HG03045 (cell line): ENCODE measurements at regions not wholly inside any gene's neighbourhood (a gene's known extent, or its start where the extent isn't known, plus 50 kb on each side); places are given as distances from the start of the nearest gene placed in this dataset.

ENCODE experiments used
- ATAC-seq: cut with Tn5 transposase; IDR thresholded peaks from one replicate; pipeline ENCODE4 v1.9.1; 2021; ENCODE audit warnings: mild to moderate bottlenecking, moderate library complexity; ENCODE audit not compliant: unreplicated experiment

DNA sequence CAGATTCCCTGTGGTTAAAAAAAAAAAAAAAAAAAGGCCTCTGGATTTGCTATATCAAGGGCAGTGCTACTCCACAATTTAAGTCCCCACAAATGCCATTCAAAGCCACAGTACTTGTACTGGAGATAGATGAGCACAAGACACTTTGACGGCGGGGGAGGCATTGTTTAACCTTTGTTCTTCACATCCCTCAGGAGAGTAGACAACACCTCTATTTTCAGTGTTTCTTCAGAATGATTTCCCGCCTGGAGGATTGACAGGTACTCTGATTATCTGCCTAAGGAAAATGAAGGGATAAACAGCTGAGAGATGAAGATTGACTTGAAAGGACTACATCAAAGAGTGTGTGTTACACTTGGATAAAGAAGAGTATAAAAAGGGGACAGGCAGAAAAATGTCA, 58.7 kb downstream of the OTOL1 start:
- ATAC-seq, result no peak

DNA sequence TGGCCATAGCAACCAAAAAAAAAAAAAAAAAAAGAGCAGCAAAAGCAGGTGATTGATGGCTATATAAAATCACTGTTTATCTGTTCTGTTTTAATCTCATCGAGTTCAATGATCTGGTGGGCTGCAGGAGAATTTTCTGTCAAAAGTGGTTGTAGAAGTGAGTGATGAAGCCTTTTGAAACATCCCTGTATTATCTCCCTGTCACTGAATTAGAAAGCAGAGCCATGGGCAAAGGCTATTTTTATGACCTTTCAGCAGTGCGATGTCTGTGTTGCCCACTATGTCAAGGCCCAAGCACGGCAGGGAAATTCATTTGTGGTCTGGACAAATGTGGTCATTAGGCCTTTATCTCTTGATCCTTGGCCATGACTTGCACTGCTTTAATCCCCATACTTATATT, 59.9 kb downstream of the OTOL1 start:
- ATAC-seq, result no peak

DNA sequence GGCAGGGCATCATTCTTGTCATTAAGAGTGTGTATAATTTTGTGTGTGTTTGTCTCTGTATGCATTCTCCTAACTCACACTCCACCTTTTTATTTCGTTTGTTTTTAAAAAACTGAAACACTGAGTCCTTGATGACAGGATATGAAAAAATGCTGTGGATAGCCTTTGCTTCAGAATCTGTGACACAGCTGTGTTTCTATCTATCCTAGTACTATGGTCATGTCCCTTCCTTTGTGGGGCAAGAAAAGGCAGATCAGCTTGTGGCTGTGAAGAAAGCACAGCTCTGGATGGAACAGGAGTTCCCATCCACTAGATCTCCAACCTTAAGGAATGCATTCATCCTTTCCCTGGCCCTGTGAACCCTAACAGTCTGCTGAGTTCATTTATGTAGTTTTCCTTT, 60.3 kb downstream of the OTOL1 start:
- no peak for ATAC-seq

DNA sequence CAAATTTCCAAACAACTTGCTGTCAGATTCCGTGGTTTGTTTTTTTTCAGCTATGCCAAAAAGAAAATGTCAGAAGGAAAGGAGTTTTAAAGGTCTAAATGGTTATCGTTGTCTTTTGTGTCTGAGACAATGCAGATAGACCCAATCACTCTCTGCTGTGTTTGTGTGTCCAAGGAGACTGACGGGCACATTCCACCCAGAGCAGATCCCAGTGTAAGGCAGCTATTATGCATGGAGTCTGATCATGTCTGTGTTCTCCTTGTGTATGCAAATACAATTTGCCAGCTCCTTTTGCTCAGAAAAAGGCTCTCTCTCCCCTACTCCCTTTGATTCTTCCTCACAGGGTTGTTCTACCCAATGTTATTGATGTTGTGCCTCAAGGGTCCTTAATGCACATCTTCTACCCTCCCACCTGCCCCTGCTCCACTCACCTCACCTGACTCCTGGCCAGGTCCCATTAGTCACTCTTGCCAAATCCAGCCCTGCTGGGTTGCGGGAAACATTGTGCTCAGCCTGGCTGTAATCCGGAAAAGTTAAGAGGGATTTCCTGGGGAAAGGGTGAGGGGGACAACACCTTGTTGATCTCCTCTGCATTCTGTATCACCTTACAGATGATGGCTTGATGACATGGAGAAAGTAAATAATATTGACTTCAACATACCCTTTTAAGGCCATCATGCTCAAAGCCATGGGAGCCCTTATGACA, 61.0 kb downstream of the OTOL1 start:
- ATAC-seq, result no peak

DNA sequence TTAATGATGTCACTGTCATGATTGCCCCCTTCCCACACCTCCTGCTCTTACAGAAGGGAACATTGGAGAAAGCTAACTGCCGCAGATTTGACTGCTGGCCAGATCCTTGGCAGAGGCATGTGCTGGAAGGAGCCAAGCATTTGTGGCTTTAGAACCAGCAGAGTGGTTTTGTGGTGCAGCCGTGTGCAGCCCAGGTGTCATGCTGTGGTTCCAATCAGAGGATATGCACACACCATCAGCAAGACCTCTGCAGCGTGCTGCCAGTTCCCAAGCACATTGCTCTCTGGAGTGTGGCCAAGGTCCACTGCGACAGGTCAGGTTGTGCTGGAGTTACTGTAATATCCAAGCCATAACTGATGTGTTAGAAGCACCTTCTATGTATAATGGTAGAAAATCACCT, 61.6 kb downstream of the OTOL1 start:
- ATAC-seq, result no peak

DNA sequence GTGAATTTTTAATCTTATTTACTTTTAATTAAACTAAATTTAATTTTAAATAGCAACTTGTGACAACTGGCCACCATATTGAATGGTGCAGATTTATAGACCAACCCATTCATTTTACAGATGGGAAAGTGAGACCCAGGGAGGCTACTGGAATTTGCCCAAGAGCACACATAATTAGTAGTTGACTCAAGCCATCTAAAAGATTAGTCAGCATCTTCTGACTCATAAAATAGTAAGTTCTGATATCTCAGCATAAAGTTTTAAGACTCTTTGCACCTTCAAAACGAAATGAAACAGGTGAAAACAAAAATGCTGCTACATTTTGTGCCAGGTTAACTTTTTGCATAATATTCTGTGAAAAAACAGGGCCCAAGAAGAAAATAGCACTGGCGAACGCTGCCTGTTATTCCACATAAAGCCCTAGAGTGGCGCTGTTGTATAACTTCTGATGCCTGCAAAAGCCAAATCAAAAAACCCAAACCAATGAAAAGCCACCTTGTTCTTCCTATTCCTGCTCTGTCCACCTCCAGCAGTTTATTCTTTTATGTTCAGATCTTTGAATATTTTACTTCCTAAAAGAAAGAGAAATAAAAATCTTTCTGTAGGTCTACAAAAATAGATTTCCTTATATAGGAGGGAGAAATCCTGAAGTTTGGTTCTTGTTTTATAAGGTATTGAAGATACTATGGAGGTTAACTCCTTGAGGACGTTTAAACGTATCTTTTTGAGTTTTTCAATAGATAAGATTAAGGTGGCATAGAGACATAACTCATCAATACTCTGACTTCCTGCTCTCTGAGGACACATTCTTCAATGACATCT, 62.8 kb downstream of the OTOL1 start:
- ATAC-seq, result no peak

DNA sequence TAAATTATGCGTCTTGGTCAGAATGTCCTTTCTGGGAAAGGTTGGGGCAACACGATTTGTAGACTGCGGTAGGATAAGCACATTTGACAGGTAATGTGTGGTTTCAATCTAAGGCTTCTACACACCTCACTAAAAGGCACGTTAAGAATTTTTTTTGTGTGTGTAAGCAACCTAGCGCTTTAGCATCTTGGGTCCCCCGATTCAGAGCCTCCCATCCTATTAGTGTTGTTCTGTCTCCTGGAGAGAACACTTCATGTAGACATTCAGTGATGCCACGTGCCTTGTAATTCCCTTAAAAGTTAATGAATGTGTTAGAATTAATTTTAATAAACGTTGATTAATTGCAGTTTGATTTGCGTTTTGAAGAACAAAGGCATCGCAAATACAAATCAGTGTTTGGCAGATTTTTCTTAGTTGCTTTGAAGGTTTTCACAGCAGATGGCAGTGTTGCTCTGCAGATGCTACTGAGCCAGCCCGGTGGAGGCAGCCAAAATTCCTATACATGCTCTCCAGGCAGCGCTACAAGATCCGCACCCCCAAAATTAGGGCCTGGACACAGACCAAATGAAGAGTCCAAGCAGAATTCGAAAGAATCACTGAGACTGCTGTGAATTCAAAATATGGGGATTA, 63.5 kb downstream of the OTOL1 start:
- ATAC-seq, result no peak

DNA sequence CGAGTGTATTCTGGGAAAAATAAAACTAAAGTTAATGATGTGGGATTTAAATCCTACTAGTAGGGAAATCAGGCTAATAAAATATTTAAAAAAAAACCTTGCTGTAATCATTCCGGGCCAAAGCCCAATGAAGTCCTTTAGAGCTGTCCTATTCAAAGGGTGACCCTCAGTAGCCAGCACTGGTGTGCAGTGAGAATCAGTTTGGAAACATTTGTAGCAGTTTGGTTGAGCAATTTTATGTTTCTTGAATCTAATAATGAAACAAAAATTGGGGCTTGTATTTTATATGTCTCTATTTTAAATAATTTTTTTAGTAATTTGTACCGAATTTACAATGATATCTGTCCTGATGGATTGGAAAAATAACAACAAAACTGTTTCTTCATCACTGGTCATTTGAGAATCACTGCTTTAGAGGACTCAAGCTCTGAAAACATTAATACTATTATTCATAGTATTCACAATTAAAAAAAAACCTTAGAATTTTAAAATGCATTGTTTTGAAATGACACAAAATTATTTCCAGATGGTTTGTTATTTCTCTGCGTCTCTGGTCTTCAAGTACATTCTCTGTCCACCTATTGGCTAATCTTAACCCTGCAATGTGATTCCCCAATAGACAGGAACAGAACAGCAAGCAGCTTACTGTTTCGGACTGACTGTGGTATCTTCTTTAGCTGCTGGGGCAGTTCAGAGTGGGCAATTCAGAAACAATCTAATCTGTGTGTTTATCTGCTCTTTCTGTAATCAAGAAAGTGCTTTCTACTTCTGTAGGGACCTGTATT, 71.2 kb downstream of the OTOL1 start:
- ATAC-seq, result no peak

DNA sequence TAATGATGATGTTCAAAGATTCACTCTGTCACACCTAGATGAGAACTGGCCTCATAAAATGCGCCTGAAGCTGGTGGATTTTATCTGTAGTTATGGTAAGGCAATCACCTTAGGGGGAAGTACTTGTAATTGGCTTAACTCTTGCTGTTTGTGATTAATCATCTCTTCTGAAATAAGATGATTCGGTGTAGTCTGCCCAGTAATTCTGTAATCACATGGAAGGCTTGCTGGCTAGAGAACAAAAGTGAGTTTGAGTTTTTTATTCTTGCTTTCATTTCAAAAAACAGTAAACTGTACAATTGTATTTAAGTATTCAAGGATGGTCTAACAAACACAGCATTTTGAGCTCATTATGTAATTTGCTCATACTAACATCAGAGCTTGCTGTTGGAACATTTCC, 72.1 kb downstream of the OTOL1 start:
- ATAC-seq, result no peak

DNA sequence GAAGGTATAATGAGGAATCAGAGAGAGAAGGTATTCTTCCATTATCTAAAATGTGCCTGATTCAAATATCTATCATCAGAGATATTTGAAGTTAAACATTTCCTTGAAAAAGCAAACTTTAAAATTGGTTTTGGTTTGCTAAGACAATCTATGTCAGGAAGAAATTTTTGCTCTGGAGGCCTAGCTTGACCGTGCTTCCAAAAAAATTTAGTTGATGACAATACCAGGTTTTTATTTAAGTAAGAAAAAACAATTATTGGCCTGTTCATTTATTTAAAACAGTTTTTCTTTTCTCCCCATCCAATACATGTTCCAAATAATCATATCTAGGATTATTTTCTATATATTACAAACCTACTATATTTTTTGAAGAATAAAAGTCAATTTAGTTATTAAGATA, 75.3 kb downstream of the OTOL1 start:
- no peak for ATAC-seq

DNA sequence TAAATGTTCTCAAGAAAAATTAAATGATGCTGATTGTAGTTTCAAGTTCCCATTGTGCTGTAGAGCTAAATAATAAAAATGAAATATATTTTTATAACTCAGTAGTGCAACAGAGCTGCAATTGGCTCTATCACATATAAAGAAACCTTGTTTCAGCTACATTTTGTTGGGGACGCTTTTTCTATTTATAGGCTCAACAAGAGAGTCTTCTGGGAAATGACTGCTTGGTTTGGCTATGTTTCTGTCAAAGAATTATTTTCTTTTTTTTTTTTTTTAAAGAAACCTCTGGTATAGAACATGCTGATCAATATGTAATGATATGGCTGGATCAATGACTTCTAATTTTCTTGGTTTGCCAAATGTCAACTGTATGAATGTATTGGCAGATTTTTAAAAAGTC, 76.5 kb downstream of the OTOL1 start:
- ATAC-seq, result no peak

DNA sequence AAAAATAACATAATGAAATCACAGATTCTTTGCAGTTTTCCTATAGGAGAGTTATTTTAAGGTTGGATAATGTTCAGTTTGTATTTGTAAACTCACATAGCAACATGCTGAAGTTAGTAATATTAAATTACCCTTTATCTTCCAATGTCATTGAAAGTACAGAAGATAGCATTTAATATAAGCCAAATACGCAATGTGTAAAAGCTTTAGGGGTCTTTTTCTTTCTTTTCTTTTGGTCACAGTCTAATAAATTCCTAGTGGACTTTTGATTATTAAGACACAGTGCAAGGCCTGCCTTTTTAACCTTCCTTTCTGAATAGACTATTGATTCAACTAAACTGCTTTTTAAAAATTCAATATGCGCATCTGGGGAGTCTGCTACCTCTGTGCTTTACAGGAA, 79.3 kb downstream of the OTOL1 start:
- no peak for ATAC-seq

DNA sequence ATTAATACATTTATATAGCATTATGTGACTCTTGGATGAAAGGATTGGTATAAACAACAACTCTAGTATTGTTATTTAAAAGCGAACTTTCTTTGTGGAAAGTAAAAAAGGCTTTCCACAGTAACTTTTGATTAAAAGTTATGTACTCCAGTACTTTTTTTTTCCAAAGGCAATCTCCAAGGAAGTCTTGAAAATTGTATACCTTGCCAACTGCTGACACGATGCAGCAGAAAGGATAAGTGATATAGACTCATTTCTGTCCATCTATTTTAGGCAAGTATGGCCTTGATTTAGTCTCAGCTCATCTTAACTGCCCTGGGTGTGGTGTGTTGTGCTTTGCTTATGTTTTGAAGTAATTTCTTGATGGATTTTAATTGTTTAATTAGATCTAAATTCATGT, 79.7 kb downstream of the OTOL1 start:
- ATAC-seq, result no peak

DNA sequence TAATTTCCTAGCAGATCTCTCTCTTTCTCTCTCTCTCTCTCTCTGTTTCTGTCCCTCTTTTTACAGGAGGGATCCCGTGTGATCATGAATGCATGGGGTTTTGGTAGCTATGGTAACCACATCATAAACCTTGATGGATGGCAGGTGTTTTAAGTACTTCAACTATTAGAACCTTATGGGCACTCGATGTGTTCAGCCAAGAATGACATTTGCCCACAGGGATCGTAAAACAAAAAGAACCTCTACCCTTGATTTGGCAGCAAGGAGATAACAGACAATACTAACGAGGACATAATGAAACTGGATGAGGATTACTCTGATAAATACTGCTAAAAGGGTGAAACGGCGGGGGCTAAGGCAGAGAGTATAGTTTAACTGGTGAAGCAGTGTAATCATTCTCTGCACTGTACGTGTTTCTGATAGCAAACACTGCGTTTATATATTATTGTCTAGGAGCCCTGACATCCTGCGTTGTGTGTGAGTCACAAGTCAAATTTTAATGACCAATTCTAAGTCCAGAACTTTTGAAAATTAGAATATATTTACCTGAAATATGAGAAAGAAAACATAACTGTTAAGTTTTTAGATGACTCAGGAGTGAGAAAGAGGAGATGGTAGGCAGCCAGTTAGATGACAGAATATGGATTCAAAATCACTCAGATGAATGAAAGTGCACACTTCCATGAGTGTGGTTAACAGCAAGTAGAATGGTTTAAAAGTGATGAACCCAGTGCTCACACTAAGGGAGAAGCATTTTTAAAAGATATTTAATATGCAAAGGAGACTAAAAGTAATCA, 80.3 kb downstream of the OTOL1 start:
- ATAC-seq, result no peak

DNA sequence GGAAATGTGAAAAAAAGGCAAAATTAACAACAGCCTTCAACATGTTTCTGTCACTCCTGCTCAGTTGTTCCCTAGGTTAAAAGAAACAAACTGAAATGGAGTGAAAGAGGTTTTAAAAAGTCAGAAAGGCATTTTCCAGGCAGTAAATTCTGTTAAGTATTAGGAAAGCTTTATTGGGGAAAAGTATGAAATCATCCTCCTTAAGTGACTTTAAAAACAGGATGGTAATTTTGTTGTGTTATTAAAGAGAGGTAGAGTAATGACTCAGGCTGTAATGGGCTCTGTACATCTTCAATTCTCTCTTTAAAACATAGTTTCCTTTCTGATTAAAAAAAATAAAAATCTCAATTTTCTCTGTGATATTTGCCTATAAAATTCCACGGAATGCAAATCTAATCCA, 81.1 kb downstream of the OTOL1 start:
- no peak for ATAC-seq

DNA sequence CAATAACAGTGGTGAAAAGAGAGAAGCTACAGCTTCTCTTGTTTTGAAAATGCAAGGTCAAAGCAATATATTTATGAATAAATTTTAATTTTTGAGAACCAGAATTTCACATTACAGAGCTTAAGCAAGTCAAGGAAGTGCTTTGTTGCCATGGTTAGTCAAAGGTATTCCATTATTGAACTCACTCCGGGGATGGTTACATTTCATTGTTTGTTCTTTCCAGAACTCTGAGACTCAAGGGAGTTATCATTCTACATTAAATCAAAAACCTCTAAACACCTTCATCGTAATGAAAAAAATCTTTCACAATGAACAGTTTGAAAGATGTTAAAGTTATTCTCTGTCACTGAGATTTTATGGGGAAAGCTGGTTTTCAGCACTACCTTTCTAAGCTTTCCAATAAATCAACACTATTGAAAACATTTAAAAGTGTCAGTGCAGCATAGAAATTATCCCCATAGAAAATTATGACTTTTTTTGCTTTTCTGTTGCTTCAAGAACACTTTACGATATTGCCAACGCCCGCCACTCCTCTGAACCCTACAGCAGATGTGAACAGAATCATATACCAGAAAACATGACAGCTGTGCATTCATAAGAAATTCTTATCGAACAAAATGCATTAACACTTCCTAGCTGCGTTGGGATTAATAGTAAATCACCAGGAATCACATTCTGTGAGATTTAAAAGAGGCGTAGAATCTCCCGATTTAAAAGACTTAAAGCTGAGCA, 83.0 kb downstream of the OTOL1 start:
- ATAC-seq, result no peak

DNA sequence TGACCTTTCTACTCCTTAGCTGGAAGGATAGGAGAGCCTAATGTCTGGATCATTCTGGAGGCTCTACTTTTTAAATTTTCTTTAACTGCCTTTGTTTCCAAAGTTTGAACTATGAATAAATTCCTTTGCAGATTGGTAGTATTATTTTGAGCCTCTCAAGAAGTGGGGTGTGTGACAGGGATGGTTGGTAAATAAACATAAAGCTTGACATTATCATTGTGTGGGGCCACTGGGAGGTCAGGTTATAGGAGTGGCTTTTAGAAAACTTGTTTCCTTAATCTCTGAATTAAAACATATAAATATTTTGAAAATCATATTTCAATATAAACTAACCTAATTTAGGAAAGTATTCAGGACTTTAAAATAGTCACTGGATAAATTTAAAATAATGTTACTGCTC, 89.3 kb downstream of the OTOL1 start:
- ATAC-seq, result no peak

DNA sequence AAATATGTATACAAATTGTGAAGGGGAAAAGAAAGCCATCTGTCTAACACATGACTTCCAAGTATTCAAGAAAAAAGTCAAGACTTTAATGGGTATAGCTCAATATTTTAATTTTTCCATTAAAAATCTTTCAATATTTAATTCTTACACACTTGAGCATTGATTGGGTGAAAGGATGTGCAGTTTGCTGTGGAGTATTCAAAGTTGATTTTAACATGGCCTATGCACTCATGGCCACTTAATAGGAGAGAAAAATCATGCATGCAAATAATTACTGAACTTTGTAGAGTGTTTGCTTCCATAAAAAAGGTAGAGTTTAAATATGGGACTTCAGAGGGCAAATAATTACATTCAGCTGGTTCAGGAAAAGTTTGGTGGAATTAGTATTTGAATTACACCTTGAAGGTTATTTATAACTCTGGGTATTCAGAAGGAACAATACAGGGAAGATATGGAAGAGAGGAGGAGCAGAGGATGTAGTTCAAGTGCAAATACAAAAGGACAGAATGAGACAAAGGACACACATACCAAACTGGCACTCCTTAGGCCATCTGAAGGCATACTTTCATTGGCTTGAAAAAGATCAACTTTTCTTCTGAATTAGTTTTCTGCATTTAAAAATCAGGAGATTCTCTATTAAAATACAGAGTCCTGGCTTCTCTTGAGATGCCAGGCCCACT, 90.1 kb downstream of the OTOL1 start:
- no peak for ATAC-seq

DNA sequence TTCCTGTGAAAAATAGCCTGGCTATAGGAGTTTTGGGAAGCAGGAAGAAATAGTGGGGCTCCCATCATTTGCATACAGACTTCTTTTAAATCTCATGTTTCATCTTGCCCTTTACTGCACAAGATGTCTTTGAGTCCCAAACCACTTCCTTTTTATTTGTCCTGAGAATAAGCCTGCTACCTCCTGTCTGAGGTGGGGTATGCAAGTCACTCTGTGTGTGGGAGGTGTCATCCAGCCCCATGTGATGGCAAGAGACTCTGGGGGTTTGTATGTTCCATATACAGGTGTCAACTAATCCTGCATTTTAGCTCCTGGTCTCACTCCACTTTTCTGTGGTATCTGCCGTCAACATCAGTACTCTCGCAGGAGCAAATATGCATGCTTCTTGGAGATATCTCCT, 102.0 kb downstream of the OTOL1 start:
- ATAC-seq, result no peak
